SU-DHL-6 (cell line): ENCODE measurements at regions not wholly inside any gene's neighbourhood (a gene's known extent, or its start where the extent isn't known, plus 50 kb on each side); places are given as distances from the start of the nearest gene placed in this dataset.

Source experiments
- CTCF ChIP-seq: fragments of 200-600 bp; sonication (generic); IDR thresholded peaks from one replicate; pipeline ENCODE4 v1.5.1; 2017; ENCODE audit warnings: antibody characterized with exemption, mild to moderate bottlenecking, low read length, moderate library complexity; ENCODE audit not compliant: insufficient read depth, poor library complexity, severe bottlenecking
- EZH2phosphoT487 ChIP-seq: fragments of 200-600 bp; sonication (generic), shearing (Covaris generic); conservative IDR thresholded peaks from 2 replicates; pipeline ENCODE4 v1.6.1; 2018; ENCODE audit warnings: mild to moderate bottlenecking, antibody characterized with exemption, low read length, moderate library complexity, mixed read lengths

- TF ChIP-seq CTCF (no peak), EZH2phosphoT487 (no peak)
Observed at GRCh38 chr11:116466191-116466590, 306.6 kb downstream of the BUD13 start.
